CMK (cell line): ENCODE measurements at regions not wholly inside any gene's neighbourhood (a gene's known extent, or its start where the extent isn't known, plus 50 kb on each side); places are given as distances from the start of the nearest gene placed in this dataset.

Experiments used
- DNase-seq: peaks from one replicate; pipeline ENCODE4 v3.0.0-alpha.2; 2010; ENCODE audit warnings: low read depth

DNA sequence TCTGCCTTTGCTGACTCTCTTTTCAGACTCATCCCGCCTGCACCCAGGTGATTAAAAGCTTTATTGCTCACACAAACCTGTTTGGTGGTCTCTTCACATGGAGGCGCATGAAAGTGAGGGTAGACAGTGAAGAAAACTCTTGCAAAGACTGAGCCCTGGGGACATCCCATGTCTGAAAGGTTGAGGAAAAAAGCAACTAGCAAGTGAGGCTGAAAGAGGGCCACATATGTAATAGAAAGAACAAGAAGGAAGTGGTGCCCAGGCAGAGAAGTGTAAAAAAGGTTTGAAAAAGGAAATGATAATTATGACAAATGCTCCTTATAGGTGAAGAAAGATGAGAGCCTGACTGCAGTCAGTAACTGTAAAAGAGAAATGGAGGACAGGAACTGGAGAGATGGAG lies 115.9 kb upstream of the NEK7 start:
- no peak for DNase-seq

DNA sequence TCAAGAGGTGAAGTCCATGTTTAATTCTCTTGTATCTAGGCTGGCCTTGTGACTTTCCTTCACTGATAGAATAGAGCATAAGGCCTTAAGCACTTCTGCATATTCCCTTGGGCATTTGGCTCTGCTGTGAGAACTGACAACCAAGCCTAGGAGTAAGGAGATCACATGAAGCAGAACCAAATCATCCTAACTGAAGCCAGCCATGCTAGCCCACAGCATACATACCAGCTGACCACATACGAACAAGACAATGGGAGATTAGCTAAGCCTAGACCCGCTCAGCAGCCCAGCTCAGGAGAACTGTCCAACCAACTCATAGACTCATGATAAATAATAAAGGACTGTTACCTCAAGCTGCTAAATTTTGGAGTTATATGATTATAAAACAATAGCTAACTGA lies 114.6 kb upstream of the NEK7 start:
- no peak for DNase-seq

GRCh38 chr1:198047913-198048312 lies 108.9 kb upstream of the NEK7 start:
- no peak for DNase-seq

DNA sequence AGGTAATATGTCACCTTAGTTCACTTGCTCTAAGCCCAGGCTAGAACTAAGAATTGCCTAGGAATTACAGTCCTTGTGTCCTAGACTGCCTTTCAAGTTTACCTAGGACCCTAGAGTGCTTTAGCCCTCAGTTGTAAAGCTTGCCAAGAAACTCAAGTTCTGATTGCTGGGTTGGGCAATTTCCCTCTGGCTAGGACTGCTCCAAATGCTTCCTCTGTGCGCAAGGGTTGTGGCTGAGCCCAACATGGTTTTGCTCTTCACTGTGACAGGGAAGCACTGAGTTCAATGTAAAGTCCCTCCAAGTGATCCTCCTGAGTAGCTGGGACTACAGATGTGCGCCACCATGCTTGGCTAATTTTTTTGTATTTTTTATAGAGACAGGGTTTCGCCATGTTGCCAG lies 102.3 kb upstream of the NEK7 start:
- no peak for DNase-seq

- no peak for DNase-seq
Observed at GRCh38 chr1:198056255-198056654, 100.5 kb upstream of the NEK7 start.

- DNase-seq = no peak
Observed at GRCh38 chr1:198064181-198064580, 92.6 kb upstream of the NEK7 start.

DNA sequence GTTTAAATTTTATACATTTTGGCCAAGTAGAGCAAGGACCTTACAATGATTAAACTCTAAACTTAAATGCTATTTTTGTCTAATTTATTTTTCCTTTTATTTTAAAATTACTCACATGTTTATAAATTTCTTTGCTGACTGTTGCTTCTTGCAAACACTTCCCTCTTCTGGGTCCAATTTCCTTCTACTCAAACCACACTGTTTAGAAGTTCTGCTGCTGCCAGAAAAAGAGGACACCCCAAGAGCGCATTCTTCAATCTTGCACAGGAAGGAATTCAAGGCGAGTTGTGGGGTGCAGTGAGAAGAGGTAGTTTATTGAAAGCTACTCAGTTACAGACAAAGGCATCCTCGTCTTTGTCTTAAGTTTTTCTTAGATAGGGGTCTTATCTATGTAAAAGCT lies 88.5 kb upstream of the NEK7 start:
- no peak for DNase-seq

GRCh38 chr1:198072177-198072576 lies 84.6 kb upstream of the NEK7 start:
- DNase-seq = no peak

GRCh38 chr1:198075296-198075695 lies 81.5 kb upstream of the NEK7 start:
- DNase-seq = no peak

DNA sequence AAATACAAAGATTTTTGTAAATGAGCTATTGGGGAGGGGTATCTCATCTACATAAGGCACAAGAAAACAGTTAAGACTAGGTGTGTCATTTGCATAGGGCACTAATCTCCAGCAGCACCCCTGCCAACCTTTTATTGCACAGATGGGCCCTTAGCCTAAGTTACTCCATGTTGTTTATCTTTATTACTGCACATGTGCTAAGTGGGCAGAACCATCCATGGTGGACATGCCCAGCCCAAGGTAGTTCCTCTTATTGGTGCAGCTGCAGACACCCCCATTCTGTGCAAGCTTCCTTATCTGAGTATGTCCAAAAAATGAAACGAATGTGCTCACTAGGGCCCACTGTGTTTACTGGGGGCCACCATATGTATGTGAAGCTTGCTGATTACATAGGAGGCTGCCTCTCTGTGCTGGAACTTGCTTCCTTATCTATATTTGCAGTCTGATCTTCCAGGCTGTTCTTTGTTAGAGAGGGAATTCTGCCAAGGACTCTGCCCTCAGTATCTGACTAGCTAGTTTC lies 77.3 kb upstream of the NEK7 start:
- DNase-seq = peak; percentile 94

GRCh38 chr1:198082576-198082975 lies 74.2 kb upstream of the NEK7 start:
- no peak for DNase-seq

- no peak for DNase-seq
Observed at GRCh38 chr1:198083549-198083948, 73.2 kb upstream of the NEK7 start.

DNA sequence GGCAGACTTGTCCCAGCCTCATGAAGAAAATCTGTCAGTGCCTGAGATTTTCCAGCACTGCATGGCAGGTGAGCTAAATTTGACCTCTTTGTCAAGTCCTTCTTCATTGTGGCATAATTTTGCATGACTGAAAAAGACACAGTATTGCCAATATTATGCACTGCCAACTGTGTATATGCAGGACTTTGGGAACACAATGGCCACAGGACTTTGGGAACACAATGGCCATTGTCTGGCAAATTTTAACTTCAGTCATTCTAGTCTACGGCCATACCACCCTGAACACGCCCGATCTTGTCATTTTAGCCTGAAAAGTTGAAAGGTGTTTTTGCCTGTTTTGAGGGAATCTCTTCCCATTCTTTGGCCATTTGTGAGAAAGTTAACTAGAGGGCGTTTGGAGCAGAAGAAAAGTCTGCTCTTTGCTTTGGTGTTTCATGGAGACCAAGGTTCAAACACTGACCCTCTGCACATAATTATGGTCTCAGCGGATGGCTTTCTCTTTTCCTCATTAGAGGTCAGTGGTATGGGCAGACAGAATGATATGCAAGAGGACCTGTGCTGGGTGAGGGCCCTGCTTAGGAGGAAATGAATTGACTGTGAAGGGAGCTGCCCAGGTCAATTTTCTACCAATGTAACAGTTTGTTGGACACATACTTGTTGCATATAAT lies 72.4 kb upstream of the NEK7 start:
- no peak for DNase-seq

DNA sequence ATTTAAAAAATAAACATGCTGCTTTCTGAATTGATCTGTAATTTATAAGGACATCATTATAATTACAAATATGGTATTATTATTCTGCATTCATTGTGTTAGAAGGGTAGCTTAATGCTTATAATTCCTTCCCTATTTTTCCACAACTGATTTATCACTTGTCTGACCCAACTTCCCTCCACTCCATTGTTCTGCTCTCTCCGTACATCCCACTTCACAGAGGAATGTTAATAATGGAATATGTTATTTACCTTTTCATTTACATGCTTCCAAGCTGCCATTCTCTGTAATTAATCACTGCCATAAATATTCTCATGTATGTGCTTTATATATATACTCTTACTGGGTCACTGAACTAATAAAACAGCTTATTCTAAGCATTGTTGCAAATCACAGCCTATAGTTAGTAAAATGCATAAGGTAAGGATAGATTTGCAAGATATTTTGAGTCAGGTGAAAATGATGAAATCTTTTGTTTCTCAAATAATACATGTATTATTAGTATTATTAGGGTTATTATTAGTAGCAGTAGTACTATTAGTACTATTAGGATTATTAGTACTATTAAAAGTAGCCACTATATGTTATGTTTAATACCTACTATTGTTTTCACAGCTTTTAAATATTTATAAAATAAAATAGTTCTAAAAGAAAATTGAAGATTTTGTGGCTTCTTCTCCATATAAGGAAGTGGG lies 70.6 kb upstream of the NEK7 start:
- no peak for DNase-seq

GRCh38 chr1:198087831-198088230 lies 69.0 kb upstream of the NEK7 start:
- DNase-seq = no peak

- DNase-seq = no peak
Observed at GRCh38 chr1:198088360-198089071, 68.3 kb upstream of the NEK7 start.

DNA sequence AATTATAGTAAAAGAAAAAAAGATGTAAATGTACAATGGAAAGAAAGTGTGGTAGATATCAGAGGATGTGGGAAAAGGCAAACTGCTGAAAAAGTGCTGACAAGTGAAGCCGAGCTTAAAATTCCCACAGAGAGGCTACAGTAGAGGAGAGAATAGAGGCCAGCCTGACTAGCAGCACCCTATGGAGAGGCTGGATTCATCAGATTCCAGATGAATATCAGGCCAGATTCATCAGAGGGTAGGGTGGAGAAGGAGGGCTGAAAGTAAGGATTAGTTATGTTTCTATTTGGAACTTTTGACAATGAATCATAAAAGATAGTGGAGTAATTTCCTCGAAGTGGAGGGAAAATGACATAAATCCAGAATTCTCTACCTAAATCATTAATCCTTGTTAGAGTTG lies 60.4 kb upstream of the NEK7 start:
- no peak for DNase-seq

DNA sequence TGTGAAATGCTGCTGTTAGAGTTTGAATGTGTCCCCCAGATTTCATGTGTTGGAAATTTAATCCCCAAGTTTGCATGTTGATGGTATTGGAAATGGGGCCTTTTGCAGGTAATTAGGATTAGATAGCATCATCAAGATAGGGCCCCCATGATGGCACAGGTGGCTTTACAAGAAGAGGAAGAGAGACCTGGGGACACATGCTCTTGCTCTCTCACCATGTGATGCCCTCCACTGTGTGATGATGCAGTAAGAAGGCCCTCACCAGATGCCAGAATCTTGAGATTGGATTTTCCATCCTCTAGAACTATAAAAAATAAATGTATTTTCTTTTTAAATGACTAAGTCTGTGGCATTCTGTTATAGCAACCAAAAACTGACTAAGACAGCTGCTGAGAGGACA lies 57.0 kb upstream of the NEK7 start:
- no peak for DNase-seq

DNA sequence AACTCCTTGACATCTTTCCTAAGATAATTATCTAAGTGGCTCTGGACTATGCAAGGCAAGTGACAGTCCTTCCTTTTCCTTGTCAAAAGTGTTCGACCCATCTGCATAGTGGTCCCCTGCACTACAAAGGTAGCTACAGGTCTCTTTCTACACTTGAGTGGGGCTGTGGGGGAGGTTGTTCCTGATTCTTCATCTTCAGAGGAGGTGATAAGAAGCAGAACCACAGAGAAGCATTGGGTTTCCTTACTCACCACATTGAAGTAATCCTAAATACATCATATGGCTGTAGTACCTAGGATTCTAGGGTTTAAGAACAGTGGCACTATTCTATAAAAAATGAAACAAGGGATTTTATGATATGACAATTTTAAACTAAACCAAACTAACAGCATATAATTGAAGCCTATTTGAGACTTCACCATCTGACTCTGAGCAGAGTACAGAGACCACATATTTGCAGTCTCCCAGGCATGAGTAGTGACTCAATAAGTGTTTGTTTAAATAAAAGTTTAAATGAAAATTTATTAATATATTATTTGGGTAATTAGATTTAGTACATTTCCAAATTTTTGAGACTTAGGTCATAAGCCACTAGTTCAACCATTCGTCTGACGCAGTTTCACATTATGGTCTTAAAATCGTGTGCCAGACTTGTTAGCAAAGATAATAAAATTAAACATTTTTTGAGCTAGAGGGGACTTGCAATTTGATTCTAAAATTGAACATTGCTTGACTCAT lies 54.9 kb upstream of the NEK7 start:
- no peak for DNase-seq

DNA sequence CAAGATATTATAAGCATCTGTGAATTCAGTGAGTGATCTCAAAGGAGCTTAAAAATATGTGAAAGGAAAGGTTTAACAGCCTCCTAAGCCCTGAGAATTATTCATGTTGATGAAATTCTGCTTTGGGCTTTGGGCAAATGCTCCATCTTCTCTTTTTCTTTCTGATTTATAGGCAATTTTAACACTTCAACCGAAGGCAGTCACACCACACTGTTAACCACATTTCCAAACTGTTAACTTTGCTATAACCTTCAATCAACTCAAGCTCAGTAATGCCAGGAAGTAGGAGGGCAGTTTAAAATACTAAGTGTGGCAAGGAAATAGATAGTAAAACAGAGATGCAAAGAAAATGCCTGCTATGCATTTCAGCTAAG lies 54.4 kb upstream of the NEK7 start:
- DNase-seq = no peak

- DNase-seq = no peak
Observed at GRCh38 chr1:198105185-198105584, 51.6 kb upstream of the NEK7 start.

DNA sequence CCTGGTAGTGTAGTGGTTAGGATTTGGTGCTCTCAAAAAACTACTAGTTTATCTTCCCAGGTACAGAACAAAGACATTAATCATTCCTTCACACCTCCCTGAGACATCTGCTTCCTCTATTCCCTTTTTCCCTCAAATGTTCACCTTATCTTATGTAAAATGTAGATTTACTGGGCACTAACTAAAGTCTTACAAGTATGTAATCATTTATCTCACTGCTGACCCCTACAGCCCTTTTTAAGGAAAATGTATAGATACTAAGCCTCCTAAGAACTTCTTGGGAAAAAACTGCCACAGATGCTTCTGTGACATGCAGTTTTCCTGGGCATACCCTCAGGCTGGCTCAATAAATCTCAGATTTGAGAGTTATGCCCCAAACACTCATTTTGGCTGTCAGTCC lies 50.8 kb upstream of the NEK7 start:
- no peak for DNase-seq
